Choroid plexus epithelial cell (primary cell): ENCODE measurements at regions not wholly inside any gene's neighbourhood (a gene's known extent, or its start where the extent isn't known, plus 50 kb on each side); places are given as distances from the start of the nearest gene placed in this dataset.

ENCODE experiments used
- DNase-seq: peaks from one replicate; pipeline ENCODE4 v3.0.0-alpha.2; 2010; ENCODE audit warnings: low read depth
- H3K4me3 ChIP-seq: 2 replicates; pipeline ENCODE4 v1.5.1; 2011; ENCODE audit warnings: low read depth, mild to moderate bottlenecking, control low read depth, low read length, moderate library complexity
- TF ChIP-seq, protein P1 (sequence below): conservative IDR thresholded peaks from 2 replicates; pipeline ENCODE4 v1.5.1; 2011; ENCODE audit warnings: low read depth, mild to moderate bottlenecking, control low read depth, inconsistent platforms, low read length, moderate library complexity

- no peak overlapping the region for H3K4me3 ChIP-seq
- DNase-seq = no peak
- TF ChIP-seq, protein P1, sequence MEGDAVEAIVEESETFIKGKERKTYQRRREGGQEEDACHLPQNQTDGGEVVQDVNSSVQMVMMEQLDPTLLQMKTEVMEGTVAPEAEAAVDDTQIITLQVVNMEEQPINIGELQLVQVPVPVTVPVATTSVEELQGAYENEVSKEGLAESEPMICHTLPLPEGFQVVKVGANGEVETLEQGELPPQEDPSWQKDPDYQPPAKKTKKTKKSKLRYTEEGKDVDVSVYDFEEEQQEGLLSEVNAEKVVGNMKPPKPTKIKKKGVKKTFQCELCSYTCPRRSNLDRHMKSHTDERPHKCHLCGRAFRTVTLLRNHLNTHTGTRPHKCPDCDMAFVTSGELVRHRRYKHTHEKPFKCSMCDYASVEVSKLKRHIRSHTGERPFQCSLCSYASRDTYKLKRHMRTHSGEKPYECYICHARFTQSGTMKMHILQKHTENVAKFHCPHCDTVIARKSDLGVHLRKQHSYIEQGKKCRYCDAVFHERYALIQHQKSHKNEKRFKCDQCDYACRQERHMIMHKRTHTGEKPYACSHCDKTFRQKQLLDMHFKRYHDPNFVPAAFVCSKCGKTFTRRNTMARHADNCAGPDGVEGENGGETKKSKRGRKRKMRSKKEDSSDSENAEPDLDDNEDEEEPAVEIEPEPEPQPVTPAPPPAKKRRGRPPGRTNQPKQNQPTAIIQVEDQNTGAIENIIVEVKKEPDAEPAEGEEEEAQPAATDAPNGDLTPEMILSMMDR = no peak
Observed at GRCh38 chr5:173771725-173772383, 116.3 kb upstream of the CPEB4 start.

GRCh38 chr5:173772384-173773059 is 115.6 kb upstream of the CPEB4 start:
- no peak overlapping the region for H3K4me3 ChIP-seq
- TF ChIP-seq, protein P1 = no peak
- DNase-seq = no peak

DNA sequence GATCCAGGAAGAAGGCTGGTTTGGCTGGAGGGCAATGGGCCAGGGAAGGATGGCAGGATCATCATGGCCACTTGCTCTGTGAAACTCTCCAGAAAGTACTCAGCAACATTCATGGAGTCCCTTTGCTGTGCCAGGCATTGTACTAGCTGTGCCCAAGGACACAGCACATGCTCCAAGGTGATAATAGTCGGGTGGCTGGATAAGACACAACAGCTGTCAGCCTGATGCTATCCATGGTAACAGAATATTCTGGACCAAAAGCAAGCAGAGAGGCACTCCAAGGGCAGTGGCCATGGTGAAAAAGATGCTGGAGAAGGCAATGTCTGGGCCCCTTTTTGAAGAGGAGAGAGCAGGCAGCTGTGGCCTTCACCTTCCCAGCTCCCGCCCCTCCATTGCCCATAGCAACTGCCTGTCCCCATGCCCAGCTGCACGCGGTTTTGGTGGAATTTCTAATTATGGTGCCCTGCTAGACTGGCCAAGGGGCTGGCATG is 113.8 kb upstream of the CPEB4 start:
- no peak for DNase-seq
- TF ChIP-seq, protein P1 = no peak

DNA sequence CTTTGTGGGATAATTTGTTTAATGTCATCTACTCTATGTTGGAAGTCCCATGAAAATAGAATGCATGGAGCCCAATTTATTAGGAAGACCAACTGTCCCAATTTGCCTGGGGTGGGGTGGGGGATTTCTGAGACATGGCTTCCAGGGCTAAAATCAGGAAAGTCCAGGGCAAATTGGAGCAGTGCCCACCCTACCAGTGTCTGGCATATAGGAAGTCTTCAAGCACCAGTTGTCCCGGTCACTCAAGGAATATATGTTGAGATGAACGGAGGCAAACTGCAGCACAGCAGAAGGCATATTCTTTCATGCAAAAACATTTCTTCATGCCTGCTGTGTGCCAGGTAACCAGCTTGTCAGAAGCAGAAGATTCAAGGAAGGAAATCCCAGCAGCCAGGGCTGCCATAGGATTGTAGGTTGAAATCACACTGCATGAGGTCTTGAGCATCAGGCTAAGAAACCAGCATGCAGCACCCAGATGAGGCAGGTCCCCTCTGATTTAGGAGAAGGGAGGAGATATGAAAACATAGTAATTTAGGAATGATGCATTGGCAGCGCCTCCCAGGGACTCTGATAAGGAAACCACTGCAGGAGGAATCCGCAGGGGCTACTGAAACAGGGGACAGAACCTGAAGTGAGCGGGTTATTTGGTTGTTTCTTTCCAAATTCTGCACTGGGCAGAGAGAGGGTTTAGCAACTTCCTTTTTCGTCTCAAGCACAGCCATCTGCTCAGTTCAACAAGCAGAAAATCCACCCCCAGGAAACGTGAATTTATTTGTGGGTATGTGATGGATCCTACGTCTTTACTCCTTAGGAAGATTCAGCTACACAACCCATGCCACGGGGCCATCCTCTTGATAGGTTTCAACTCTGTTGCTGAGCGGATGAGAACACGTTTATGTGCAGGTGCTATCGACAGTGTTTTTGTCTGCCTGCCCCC is 112.6 kb upstream of the CPEB4 start:
- no peak overlapping the region for H3K4me3 ChIP-seq
- TF ChIP-seq, protein P1 = no peak
- no peak for DNase-seq

More for the DNA sequence above, 113.8 kb upstream of the CPEB4 start:
- H3K4me3 ChIP-seq = no peak overlapping the region

- no peak overlapping the region for H3K4me3 ChIP-seq
- TF ChIP-seq, protein P1 = no peak
- DNase-seq = no peak
Observed at GRCh38 chr5:173777149-173777548, 111.0 kb upstream of the CPEB4 start.

DNA sequence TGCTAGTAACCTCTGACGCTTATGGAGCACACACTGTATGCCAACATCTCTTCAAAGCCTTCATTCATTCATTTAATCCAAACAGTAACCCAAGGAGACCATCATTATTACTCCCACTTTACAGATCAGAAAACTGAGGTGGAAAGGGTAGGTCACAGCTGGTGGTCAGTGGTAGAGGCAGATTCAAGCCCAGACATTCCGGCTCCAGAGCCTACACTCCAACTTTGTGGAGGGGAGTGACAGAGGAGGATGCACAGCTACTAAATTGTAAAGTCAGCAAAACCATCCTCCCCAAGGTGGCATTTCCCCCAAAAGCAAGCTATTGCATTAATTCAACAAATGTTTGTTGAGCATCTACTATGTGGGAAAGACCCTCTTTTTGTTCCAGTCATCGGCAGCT is 110.5 kb upstream of the CPEB4 start:
- no peak overlapping the region for H3K4me3 ChIP-seq
- TF ChIP-seq, protein P1 = no peak
- DNase-seq = no peak
